ENCODE measurements at regions not wholly inside any gene's neighbourhood (a gene's known extent, or its start where the extent isn't known, plus 50 kb on each side); places are given as distances from the start of the nearest gene placed in this dataset.

GRCh38 chr12:90321369-90321768, 612.7 kb upstream of the ATP2B1 start:
- Histone ChIP-seq H3K36me3 (no peaks in the 10 kb centered on the region), H3K27ac (no peak overlapping the region), H3K4me1 (no peaks in the 10 kb centered on the region), H3K4me3 (no peak overlapping the region), H3K27me3 (no peaks in the 10 kb centered on the region), H3K9me3 (no peaks in the 10 kb centered on the region)
- intact Hi-C loops (cut with DNase I) = no loop called here
- ATAC-seq (no peak), DNase-seq (no peak)
- TF ChIP-seq, protein P1, sequence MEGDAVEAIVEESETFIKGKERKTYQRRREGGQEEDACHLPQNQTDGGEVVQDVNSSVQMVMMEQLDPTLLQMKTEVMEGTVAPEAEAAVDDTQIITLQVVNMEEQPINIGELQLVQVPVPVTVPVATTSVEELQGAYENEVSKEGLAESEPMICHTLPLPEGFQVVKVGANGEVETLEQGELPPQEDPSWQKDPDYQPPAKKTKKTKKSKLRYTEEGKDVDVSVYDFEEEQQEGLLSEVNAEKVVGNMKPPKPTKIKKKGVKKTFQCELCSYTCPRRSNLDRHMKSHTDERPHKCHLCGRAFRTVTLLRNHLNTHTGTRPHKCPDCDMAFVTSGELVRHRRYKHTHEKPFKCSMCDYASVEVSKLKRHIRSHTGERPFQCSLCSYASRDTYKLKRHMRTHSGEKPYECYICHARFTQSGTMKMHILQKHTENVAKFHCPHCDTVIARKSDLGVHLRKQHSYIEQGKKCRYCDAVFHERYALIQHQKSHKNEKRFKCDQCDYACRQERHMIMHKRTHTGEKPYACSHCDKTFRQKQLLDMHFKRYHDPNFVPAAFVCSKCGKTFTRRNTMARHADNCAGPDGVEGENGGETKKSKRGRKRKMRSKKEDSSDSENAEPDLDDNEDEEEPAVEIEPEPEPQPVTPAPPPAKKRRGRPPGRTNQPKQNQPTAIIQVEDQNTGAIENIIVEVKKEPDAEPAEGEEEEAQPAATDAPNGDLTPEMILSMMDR (IDR thresholded peaks at IDR 0.05) = no peak

GRCh38 chr12:90311561-90311960, 602.9 kb upstream of the ATP2B1 start:
- no peak for ATAC-seq
- no peak overlapping the region for H3K4me3 ChIP-seq
- no peaks in the 10 kb centered on the region for H3K9me3 ChIP-seq
- H3K27ac ChIP-seq = no peak overlapping the region
- DNase-seq = no peak
- TF ChIP-seq, protein P1 (IDR thresholded peaks at IDR 0.05) = no peak
- no peaks in the 10 kb centered on the region for H3K27me3 ChIP-seq
- intact Hi-C loops (cut with DNase I) = no loop called here
- H3K36me3 ChIP-seq = no peaks in the 10 kb centered on the region
- H3K4me1 ChIP-seq = no peaks in the 10 kb centered on the region

- Histone ChIP-seq H3K36me3 (no peaks in the 10 kb centered on the region), H3K27ac (no peak overlapping the region), H3K27me3 (no peaks in the 10 kb centered on the region), H3K9me3 (no peaks in the 10 kb centered on the region), H3K4me3 (no peak overlapping the region), H3K4me1 (no peaks in the 10 kb centered on the region)
- intact Hi-C loops (cut with DNase I) = no loop called here
- TF ChIP-seq, protein P1 (IDR thresholded peaks at IDR 0.05) = no peak
- ATAC-seq (peak; percentile 70), DNase-seq (no peak)
Measured at GRCh38 chr12:90305379-90305778, 596.7 kb upstream of the ATP2B1 start.

- TF ChIP-seq, protein P1 (IDR thresholded peaks at IDR 0.05) = no peak
- no peak overlapping the region for H3K4me3 ChIP-seq
- no peaks in the 10 kb centered on the region for H3K4me1 ChIP-seq
- no peaks in the 10 kb centered on the region for H3K27me3 ChIP-seq
- ATAC-seq = no peak
- no peaks in the 10 kb centered on the region for H3K36me3 ChIP-seq
- intact Hi-C loops (cut with DNase I) = no loop called here
- H3K9me3 ChIP-seq = no peaks in the 10 kb centered on the region
- no peak overlapping the region for H3K27ac ChIP-seq
- no peak for DNase-seq
Measured at GRCh38 chr12:90304231-90304630, 595.6 kb upstream of the ATP2B1 start.

- H3K4me1 ChIP-seq = no peaks in the 10 kb centered on the region
- no peak overlapping the region for H3K4me3 ChIP-seq
- intact Hi-C loops (cut with DNase I) = no loop called here
- no peak for ATAC-seq
- TF ChIP-seq, protein P1 (IDR thresholded peaks at IDR 0.05) = no peak
- H3K36me3 ChIP-seq = no peaks in the 10 kb centered on the region
- no peaks in the 10 kb centered on the region for H3K27me3 ChIP-seq
- DNase-seq = no peak
- H3K9me3 ChIP-seq = no peaks in the 10 kb centered on the region
- H3K27ac ChIP-seq = no peak overlapping the region
Measured at GRCh38 chr12:90303771-90304170, 595.1 kb upstream of the ATP2B1 start.

Measured in left lung (tissue), 4 donors.